CD4-positive, alpha-beta memory T cell (primary cell): ENCODE measurements at regions not wholly inside any gene's neighbourhood (a gene's known extent, or its start where the extent isn't known, plus 50 kb on each side); places are given as distances from the start of the nearest gene placed in this dataset.

Source experiments
- CTCF ChIA-PET: fragments of 350-600 bp; sonication (Branson Sonifier 250); formaldehyde crosslinking; loops from one replicate; lab custom pipeline; 2021; ENCODE audit warnings: inconsistent platforms; ENCODE audit not compliant: partially characterized antibody; lab: Charles Lee
- POLR2A ChIA-PET: fragments of 350-600 bp; sonication (Branson Sonifier 250); formaldehyde crosslinking; loops from one replicate; lab custom pipeline; 2021; ENCODE audit not compliant: partially characterized antibody; lab: Charles Lee
- DNase-seq, 5 donors: peaks; one replicate each; pipeline versions ENCODE4 v3.0.0 to v3.0.0-alpha.2; 2020 to 2022; ENCODE audit warnings: mixed read lengths in 1 of 5
- H3K27ac ChIP-seq: one replicate; pipeline ENCODE4 v1.7.0; 2013; ENCODE audit warnings: low read depth, low read length
- H3K27me3 ChIP-seq: 2 replicates; pipeline ENCODE4 v1.7.0; 2013; ENCODE audit warnings: mild to moderate bottlenecking, low read length, moderate library complexity; ENCODE audit not compliant: insufficient read depth
- H3K36me3 ChIP-seq: 2 replicates; pipeline ENCODE4 v1.7.0; 2013; ENCODE audit warnings: mild to moderate bottlenecking, low read length, moderate library complexity; ENCODE audit not compliant: insufficient read depth
- H3K4me1 ChIP-seq: 2 replicates; pipeline ENCODE4 v1.7.0; 2013; ENCODE audit warnings: mild to moderate bottlenecking, low read length, moderate library complexity; ENCODE audit not compliant: insufficient read depth
- H3K4me3 ChIP-seq, 2 donors: one replicate each; pipeline ENCODE4 v1.7.0; 2013; ENCODE audit warnings: low read length in 2 of 2, mild to moderate bottlenecking in 1 of 2
- H3K9me3 ChIP-seq, 2 donors: one replicate each; pipeline ENCODE4 v1.7.0; 2013; ENCODE audit warnings: low read length in 2 of 2, control low read depth in 1 of 2; ENCODE audit not compliant: control insufficient read depth in 1 of 2
- H3K27ac Mint-ChIP-seq, 7 donors: one replicate each; pipeline ENCODE4 v1.8.0; 2020 to 2021; ENCODE audit warnings: mixed read lengths in 7 of 7, mild to moderate bottlenecking in 6 of 7, inconsistent platforms in 3 of 7, moderate library complexity in 3 of 7
- H3K27me3 Mint-ChIP-seq, 2 donors: one replicate each; pipeline ENCODE4 v1.8.0; 2020 to 2021; ENCODE audit warnings: mixed read lengths in 2 of 2
- H3K36me3 Mint-ChIP-seq, 2 donors: one replicate each; pipeline ENCODE4 v1.8.0; 2020 to 2021; ENCODE audit warnings: mixed read lengths in 2 of 2, inconsistent platforms in 1 of 2, mild to moderate bottlenecking in 1 of 2
- H3K4me1 Mint-ChIP-seq, 4 donors: one replicate each; pipeline ENCODE4 v1.8.0; 2020 to 2021; ENCODE audit warnings: mixed read lengths in 4 of 4, mild to moderate bottlenecking in 1 of 4
- H3K4me3 Mint-ChIP-seq, 8 donors: one replicate each; pipeline ENCODE4 v1.8.0; 2020 to 2021; ENCODE audit warnings: mixed read lengths in 8 of 8, mild to moderate bottlenecking in 7 of 8, moderate library complexity in 6 of 8, inconsistent platforms in 3 of 8
- H3K9me3 Mint-ChIP-seq, 8 donors: one replicate each; pipeline ENCODE4 v1.8.0; 2020 to 2021; ENCODE audit warnings: mixed read lengths in 8 of 8, mild to moderate bottlenecking in 5 of 8, inconsistent platforms in 3 of 8, moderate library complexity in 1 of 8
- intact Hi-C: fragments of 100-400 bp; cut with micrococcal nuclease; formaldehyde crosslinking; loops from one replicate; pipeline ENCODE4 v1.15.1; 2023

GRCh38 chr5:110846398-110847001 lies 107.7 kb downstream of the SLC25A46 start:
- Histone ChIP-seq H3K4me1 (no peaks in the 10 kb centered on the region), H3K27me3 (no peaks in the 10 kb centered on the region), H3K27ac (no peak overlapping the region), H3K9me3 (no peaks in the 10 kb centered on the region), H3K36me3 (no peaks in the 10 kb centered on the region), H3K4me3 (no peak overlapping the region)
- H3K4me1 Mint-ChIP-seq, result no peaks in the 10 kb centered on the region
- H3K9me3 Mint-ChIP-seq, result peaks cover 1 to 15% (median 6%) of the 10 kb centered on the region in 8 donors
- intact Hi-C loops, result no loop called here
- no peak overlapping the region for H3K27ac Mint-ChIP-seq
- H3K4me3 Mint-ChIP-seq, result no peak overlapping the region
- DNase-seq, result no peak
- H3K27me3 Mint-ChIP-seq, result no peaks in the 10 kb centered on the region
- no peaks in the 10 kb centered on the region for H3K36me3 Mint-ChIP-seq
- POLR2A ChIA-PET, result no interaction called here
- CTCF ChIA-PET, result no interaction called here

- peaks cover 3 to 14% (median 7%) of the 10 kb centered on the region in 8 donors for H3K9me3 Mint-ChIP-seq
Observed at GRCh38 chr5:110851357-110851756, 112.5 kb downstream of the SLC25A46 start.

GRCh38 chr5:110852053-110852452 lies 113.2 kb downstream of the SLC25A46 start:
- Mint-ChIP-seq H3K27ac (no peak overlapping the region), H3K4me3 (no peak overlapping the region), H3K27me3 (peaks cover 3 to 5% of the 10 kb centered on the region in 2 donors), H3K36me3 (no peaks in the 10 kb centered on the region), H3K9me3 (peaks cover 3 to 14% (median 7%) of the 10 kb centered on the region in 8 donors), H3K4me1 (no peaks in the 10 kb centered on the region)
- intact Hi-C loops, result no loop called here
- ChIA-PET POLR2A (no interaction called here), CTCF (no interaction called here)
- Histone ChIP-seq H3K36me3 (no peaks in the 10 kb centered on the region), H3K27me3 (no peaks in the 10 kb centered on the region), H3K9me3 (no peaks in the 10 kb centered on the region), H3K27ac (no peak overlapping the region), H3K4me3 (no peak overlapping the region), H3K4me1 (no peaks in the 10 kb centered on the region)
- no peak for DNase-seq

More at GRCh38 chr5:110851357-110851756, 112.5 kb downstream of the SLC25A46 start:
- Mint-ChIP-seq H3K27me3 (peaks cover 3 to 5% of the 10 kb centered on the region in 2 donors), H3K36me3 (no peaks in the 10 kb centered on the region), H3K4me3 (no peak overlapping the region), H3K27ac (no peak overlapping the region), H3K4me1 (no peaks in the 10 kb centered on the region)
- no peaks in the 10 kb centered on the region for H3K9me3 ChIP-seq
- intact Hi-C loops, result no loop called here
- DNase-seq, result no peak
- H3K27me3 ChIP-seq, result no peaks in the 10 kb centered on the region
- CTCF ChIA-PET, result no interaction called here
- no peaks in the 10 kb centered on the region for H3K36me3 ChIP-seq
- no peaks in the 10 kb centered on the region for H3K4me1 ChIP-seq
- H3K4me3 ChIP-seq, result no peak overlapping the region
- POLR2A ChIA-PET, result no interaction called here
- H3K27ac ChIP-seq, result no peak overlapping the region

GRCh38 chr5:110852541-110852940 lies 113.7 kb downstream of the SLC25A46 start:
- Histone ChIP-seq H3K9me3 (no peaks in the 10 kb centered on the region), H3K36me3 (no peaks in the 10 kb centered on the region), H3K4me3 (no peak overlapping the region), H3K27me3 (no peaks in the 10 kb centered on the region), H3K27ac (no peak overlapping the region), H3K4me1 (no peaks in the 10 kb centered on the region)
- DNase-seq, result no peak
- H3K36me3 Mint-ChIP-seq, result no peaks in the 10 kb centered on the region
- H3K27ac Mint-ChIP-seq, result no peak overlapping the region
- CTCF ChIA-PET, result no interaction called here
- H3K27me3 Mint-ChIP-seq, result peaks cover 3 to 5% of the 10 kb centered on the region in 2 donors
- intact Hi-C loops, result no loop called here
- POLR2A ChIA-PET, result no interaction called here
- peaks cover 2 to 13% (median 6%) of the 10 kb centered on the region in 8 donors for H3K9me3 Mint-ChIP-seq
- H3K4me3 Mint-ChIP-seq, result no peak overlapping the region
- no peaks in the 10 kb centered on the region for H3K4me1 Mint-ChIP-seq

GRCh38 chr5:110853267-110853666 lies 114.5 kb downstream of the SLC25A46 start:
- Mint-ChIP-seq H3K9me3 (peaks cover 2 to 13% (median 6%) of the 10 kb centered on the region in 8 donors), H3K27me3 (peaks cover 3 to 5% of the 10 kb centered on the region in 2 donors), H3K36me3 (no peaks in the 10 kb centered on the region), H3K4me3 (no peak overlapping the region), H3K4me1 (no peaks in the 10 kb centered on the region), H3K27ac (no peak overlapping the region)
- CTCF ChIA-PET, result no interaction called here
- POLR2A ChIA-PET, result no interaction called here
- H3K36me3 ChIP-seq, result no peaks in the 10 kb centered on the region
- no peak overlapping the region for H3K4me3 ChIP-seq
- H3K9me3 ChIP-seq, result no peaks in the 10 kb centered on the region
- H3K27me3 ChIP-seq, result no peaks in the 10 kb centered on the region
- DNase-seq, result no peak
- intact Hi-C loops, result no loop called here
- H3K27ac ChIP-seq, result no peak overlapping the region
- H3K4me1 ChIP-seq, result no peaks in the 10 kb centered on the region

- ChIA-PET POLR2A (no interaction called here), CTCF (no interaction called here)
- H3K27ac ChIP-seq, result no peak overlapping the region
Observed at GRCh38 chr5:110854200-110854599, 115.4 kb downstream of the SLC25A46 start.

GRCh38 chr5:110855961-110856360 lies 117.2 kb downstream of the SLC25A46 start:
- Histone ChIP-seq H3K4me3 (no peak overlapping the region), H3K36me3 (no peaks in the 10 kb centered on the region), H3K27ac (no peak overlapping the region), H3K27me3 (no peaks in the 10 kb centered on the region), H3K4me1 (no peaks in the 10 kb centered on the region), H3K9me3 (no peaks in the 10 kb centered on the region)
- CTCF ChIA-PET, result no interaction called here
- peaks cover 2 to 7% (median 4%) of the 10 kb centered on the region in 8 donors for H3K9me3 Mint-ChIP-seq
- peaks cover 3 to 5% of the 10 kb centered on the region in 2 donors for H3K27me3 Mint-ChIP-seq
- H3K4me1 Mint-ChIP-seq, result no peaks in the 10 kb centered on the region
- H3K36me3 Mint-ChIP-seq, result no peaks in the 10 kb centered on the region
- intact Hi-C loops, result no loop called here
- POLR2A ChIA-PET, result no interaction called here
- DNase-seq, result no peak
- H3K27ac Mint-ChIP-seq, result no peak overlapping the region
- no peak overlapping the region for H3K4me3 Mint-ChIP-seq

More at GRCh38 chr5:110854200-110854599, 115.4 kb downstream of the SLC25A46 start:
- H3K4me1 ChIP-seq, result no peaks in the 10 kb centered on the region
- H3K36me3 ChIP-seq, result no peaks in the 10 kb centered on the region
- H3K9me3 Mint-ChIP-seq, result peaks cover 0 to 11% (median 6%) of the 10 kb centered on the region in 8 donors
- no peak overlapping the region for H3K27ac Mint-ChIP-seq
- no peak overlapping the region for H3K4me3 Mint-ChIP-seq
- no peaks in the 10 kb centered on the region for H3K27me3 ChIP-seq
- DNase-seq, result no peak
- intact Hi-C loops, result no loop called here
- H3K9me3 ChIP-seq, result no peaks in the 10 kb centered on the region
- H3K27me3 Mint-ChIP-seq, result peaks cover 3 to 5% of the 10 kb centered on the region in 2 donors
- no peak overlapping the region for H3K4me3 ChIP-seq
- H3K4me1 Mint-ChIP-seq, result no peaks in the 10 kb centered on the region
- H3K36me3 Mint-ChIP-seq, result no peaks in the 10 kb centered on the region
